KMS-11 (cell line): ENCODE measurements at regions not wholly inside any gene's neighbourhood (a gene's known extent, or its start where the extent isn't known, plus 50 kb on each side); places are given as distances from the start of the nearest gene placed in this dataset.
"Not testable (repeated sequence)": the region's sequence is repeated elsewhere in the genome, so short reads cannot be mapped to it uniquely, and the experiment has no call there.

Experiments used
- H2AFZ ChIP-seq: fragments of 200-600 bp; sonication (generic); 2 replicates; pipeline ENCODE4 v1.6.1; 2016; ENCODE audit warnings: antibody characterized with exemption, mixed run types, low read depth
- H3K27ac ChIP-seq: fragments of 200-600 bp; sonication (generic); 2 replicates; pipeline ENCODE4 v1.6.1; 2016; ENCODE audit warnings: mild to moderate bottlenecking, mixed run types
- H3K27me3 ChIP-seq: fragments of 200-600 bp; sonication (generic); 2 replicates; pipeline ENCODE4 v1.6.1; 2017; ENCODE audit warnings: mild to moderate bottlenecking, low read depth, mixed run types, moderate library complexity; ENCODE audit not compliant: insufficient read depth
- H3K36me3 ChIP-seq: fragments of 200-600 bp; sonication (generic); 2 replicates; pipeline ENCODE4 v1.6.1; 2017; ENCODE audit warnings: mild to moderate bottlenecking, mixed run types; ENCODE audit not compliant: insufficient read depth
- H3K4me1 ChIP-seq: fragments of 200-600 bp; sonication (generic); 2 replicates; pipeline ENCODE4 v1.6.1; 2016; ENCODE audit warnings: mild to moderate bottlenecking, low read depth, mixed run types; ENCODE audit not compliant: poor library complexity, severe bottlenecking
- H3K4me2 ChIP-seq: fragments of 200-600 bp; sonication (generic); 2 replicates; pipeline ENCODE4 v1.7.0; 2016; ENCODE audit warnings: mild to moderate bottlenecking, mixed run types
- H3K4me3 ChIP-seq: fragments of 200-600 bp; sonication (generic); IDR thresholded peaks from 2 replicates; pipeline ENCODE4 v1.6.1; 2017; ENCODE audit warnings: low read depth, low read length, mixed read lengths; ENCODE audit not compliant: insufficient read depth
- H3K79me2 ChIP-seq: fragments of 200-600 bp; sonication (generic); 2 replicates; pipeline ENCODE4 v1.6.1; 2016; ENCODE audit warnings: low read depth, mixed run types; ENCODE audit not compliant: insufficient read depth
- H3K9ac ChIP-seq: fragments of 200-600 bp; sonication (generic); 2 replicates; pipeline ENCODE4 v1.6.1; 2016; ENCODE audit warnings: mild to moderate bottlenecking, mixed run types
- H4K20me1 ChIP-seq: fragments of 200-600 bp; sonication (generic); 2 replicates; pipeline ENCODE4 v1.6.1; 2016; ENCODE audit warnings: mild to moderate bottlenecking, mixed run types; ENCODE audit not compliant: insufficient read depth
- CTCF ChIP-seq: fragments of 200-600 bp; sonication (generic); conservative IDR thresholded peaks from 2 replicates; pipeline ENCODE4 v1.6.1; 2017; ENCODE audit warnings: low read depth, mild to moderate bottlenecking, antibody characterized with exemption, low read length, moderate library complexity, mixed read lengths

GRCh38 chr15:20341901-20342600 lies 199.5 kb downstream of the GOLGA6L6 start:
- H3K4me3 ChIP-seq: no peak overlapping the region
- no peak overlapping the region for H3K4me2 ChIP-seq
- H2AFZ ChIP-seq: no peak overlapping the region
- H3K9ac ChIP-seq: no peak overlapping the region
- H3K36me3 ChIP-seq: no peaks in the 10 kb centered on the region
- H3K27me3 ChIP-seq: no peaks in the 10 kb centered on the region; the same call in 1 of the 2 replicates
- H4K20me1 ChIP-seq: no peaks in the 10 kb centered on the region
- TF ChIP-seq CTCF: no peak
- H3K4me1 ChIP-seq: no peaks in the 10 kb centered on the region
- H3K79me2 ChIP-seq: no peaks in the 10 kb centered on the region
- H3K27ac ChIP-seq: no peak overlapping the region

GRCh38 chr15:20340931-20341661 lies 200.5 kb downstream of the GOLGA6L6 start:
- Histone ChIP-seq H3K4me3 (no peak overlapping the region), H3K27ac (no peak overlapping the region), H2AFZ (no peak overlapping the region), H4K20me1 (no peaks in the 10 kb centered on the region), H3K36me3 (no peaks in the 10 kb centered on the region), H3K27me3 (no peaks in the 10 kb centered on the region; the same call in 1 of the 2 replicates), H3K9ac (no peak overlapping the region), H3K4me1 (no peaks in the 10 kb centered on the region), H3K79me2 (no peaks in the 10 kb centered on the region), H3K4me2 (no peak overlapping the region)
- no peak for TF ChIP-seq CTCF

GRCh38 chr15:20340331-20340811 lies 201.2 kb downstream of the GOLGA6L6 start:
- H2AFZ ChIP-seq: no peak overlapping the region
- no peaks in the 10 kb centered on the region for H4K20me1 ChIP-seq
- H3K4me2 ChIP-seq: no peak overlapping the region
- H3K36me3 ChIP-seq: no peaks in the 10 kb centered on the region
- no peaks in the 10 kb centered on the region for H3K79me2 ChIP-seq
- TF ChIP-seq CTCF: no peak
- H3K4me1 ChIP-seq: no peaks in the 10 kb centered on the region
- no peak overlapping the region for H3K4me3 ChIP-seq
- no peaks in the 10 kb centered on the region; the same call in 1 of the 2 replicates for H3K27me3 ChIP-seq
- H3K27ac ChIP-seq: no peak overlapping the region
- H3K9ac ChIP-seq: no peak overlapping the region

- not testable (repeated sequence) for H2AFZ ChIP-seq, H3K4me2 ChIP-seq, H3K27ac ChIP-seq, H3K9ac ChIP-seq, H3K4me3 ChIP-seq, H3K27me3 ChIP-seq, H3K36me3 ChIP-seq, H3K79me2 ChIP-seq, H3K4me1 ChIP-seq, H4K20me1 ChIP-seq
Observed at GRCh38 chr15:20339086-20339791, 202.4 kb downstream of the GOLGA6L6 start.

- H3K4me2 ChIP-seq, H3K36me3 ChIP-seq, H3K4me1 ChIP-seq, H3K27ac ChIP-seq, H3K4me3 ChIP-seq, H3K27me3 ChIP-seq, H3K9ac ChIP-seq, H3K79me2 ChIP-seq, H4K20me1 ChIP-seq, H2AFZ ChIP-seq: not testable (repeated sequence)
Observed at GRCh38 chr15:20338671-20339070, 202.9 kb downstream of the GOLGA6L6 start.

- H3K27ac ChIP-seq, H3K9ac ChIP-seq, H3K4me3 ChIP-seq, H2AFZ ChIP-seq, H3K4me2 ChIP-seq, H3K27me3 ChIP-seq, H3K4me1 ChIP-seq, H3K79me2 ChIP-seq, H4K20me1 ChIP-seq, H3K36me3 ChIP-seq: not testable (repeated sequence)
Observed at GRCh38 chr15:20337238-20337637, 204.4 kb downstream of the GOLGA6L6 start.

- not testable (repeated sequence) for H3K27ac ChIP-seq, H3K79me2 ChIP-seq, H3K4me2 ChIP-seq, H3K4me3 ChIP-seq, H3K9ac ChIP-seq, H4K20me1 ChIP-seq, H2AFZ ChIP-seq, H3K36me3 ChIP-seq, H3K4me1 ChIP-seq, H3K27me3 ChIP-seq
Observed at GRCh38 chr15:20334451-20334850, 207.1 kb downstream of the GOLGA6L6 start.
